ENCODE measurements at regions not wholly inside any gene's neighbourhood (a gene's known extent, or its start where the extent isn't known, plus 50 kb on each side); places are given as distances from the start of the nearest gene placed in this dataset.

DNA sequence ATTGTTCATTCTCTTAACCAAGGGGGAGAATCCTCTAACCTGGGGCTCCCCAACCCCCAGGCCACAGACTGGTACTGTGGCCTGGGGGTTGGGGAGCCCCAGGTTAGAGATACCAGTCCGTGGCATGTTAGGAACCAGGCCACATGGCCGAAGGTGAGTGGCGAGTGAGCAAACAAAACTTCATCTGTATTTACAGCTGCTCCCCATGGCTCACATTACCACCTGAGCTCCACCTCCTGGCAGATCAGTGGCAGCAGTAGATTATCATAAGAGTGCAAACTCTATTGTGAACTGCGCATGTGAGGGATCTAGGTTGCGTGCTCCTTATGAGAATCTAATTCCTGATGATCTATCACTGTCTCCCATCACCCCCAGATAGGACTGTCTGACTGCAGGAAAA is 957.2 kb upstream of the PRKX start:
- no peak overlapping the region for H3K9ac ChIP-seq (ENCODE audit: low read length)
- DNase-seq, result peak; percentile 54
- no peak overlapping the region for H3K4me3 ChIP-seq (ENCODE audit: low read length)
- intact Hi-C loops (cut with micrococcal nuclease), result loop anchor here (1.0 to 10.0 kb wide), 2 partner anchors 123 to 174 kb away; no protein-coding TSS in a partner anchor
- H3K79me2 ChIP-seq (ENCODE audit: low read length), result no peaks in the 10 kb centered on the region
- no peaks in the 10 kb centered on the region for H3K9me2 ChIP-seq (replicated peaks; ENCODE audit: low read length)
- CTCF ChIA-PET, result no interaction called here
- POLR2A ChIA-PET (ENCODE audit: unreplicated experiment), result no interaction called here
- BruUV-seq (replicated peaks), result no TSS peak
- H3K27me3 ChIP-seq (ENCODE audit: low read length), result no peaks in the 10 kb centered on the region
- H3F3A ChIP-seq (ENCODE audit: low read length, unreplicated experiment), result no peaks in the 10 kb centered on the region
- H3K9me3 ChIP-seq (ENCODE audit: low read length), result no peaks in the 10 kb centered on the region
- no peaks in the 10 kb centered on the region for H3K36me3 ChIP-seq (ENCODE audit: low read depth, low read length)
- no peak overlapping the region for H3K27ac ChIP-seq (ENCODE audit: low read length)
- ATAC-seq, result peak; percentile 61
- TF ChIP-seq, protein P1, sequence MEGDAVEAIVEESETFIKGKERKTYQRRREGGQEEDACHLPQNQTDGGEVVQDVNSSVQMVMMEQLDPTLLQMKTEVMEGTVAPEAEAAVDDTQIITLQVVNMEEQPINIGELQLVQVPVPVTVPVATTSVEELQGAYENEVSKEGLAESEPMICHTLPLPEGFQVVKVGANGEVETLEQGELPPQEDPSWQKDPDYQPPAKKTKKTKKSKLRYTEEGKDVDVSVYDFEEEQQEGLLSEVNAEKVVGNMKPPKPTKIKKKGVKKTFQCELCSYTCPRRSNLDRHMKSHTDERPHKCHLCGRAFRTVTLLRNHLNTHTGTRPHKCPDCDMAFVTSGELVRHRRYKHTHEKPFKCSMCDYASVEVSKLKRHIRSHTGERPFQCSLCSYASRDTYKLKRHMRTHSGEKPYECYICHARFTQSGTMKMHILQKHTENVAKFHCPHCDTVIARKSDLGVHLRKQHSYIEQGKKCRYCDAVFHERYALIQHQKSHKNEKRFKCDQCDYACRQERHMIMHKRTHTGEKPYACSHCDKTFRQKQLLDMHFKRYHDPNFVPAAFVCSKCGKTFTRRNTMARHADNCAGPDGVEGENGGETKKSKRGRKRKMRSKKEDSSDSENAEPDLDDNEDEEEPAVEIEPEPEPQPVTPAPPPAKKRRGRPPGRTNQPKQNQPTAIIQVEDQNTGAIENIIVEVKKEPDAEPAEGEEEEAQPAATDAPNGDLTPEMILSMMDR (conservative IDR thresholded peaks at IDR 0.05; ENCODE audit: low read depth, low read length), result peak; percentile 40
- TF ChIP-seq EZH2phosphoT487 (IDR thresholded peaks at IDR 0.05; ENCODE audit: borderline replicate concordance, low read length), result no peak
- TF ChIP-seq EZH2 (IDR thresholded peaks at IDR 0.05; ENCODE audit: low read length, unreplicated experiment), result no peak
- no peak overlapping the region for H2AFZ ChIP-seq (ENCODE audit: low read length)
- peak overlapping the region; percentile 6; the same call in 1 of the 2 replicates for H3K4me2 ChIP-seq (ENCODE audit: low read length)
- peaks cover 51% of the 10 kb centered on the region for H3K4me1 ChIP-seq (ENCODE audit: insufficient read depth, low read length)
- no peaks in the 10 kb centered on the region for H4K20me1 ChIP-seq (ENCODE audit: low read length)

DNA sequence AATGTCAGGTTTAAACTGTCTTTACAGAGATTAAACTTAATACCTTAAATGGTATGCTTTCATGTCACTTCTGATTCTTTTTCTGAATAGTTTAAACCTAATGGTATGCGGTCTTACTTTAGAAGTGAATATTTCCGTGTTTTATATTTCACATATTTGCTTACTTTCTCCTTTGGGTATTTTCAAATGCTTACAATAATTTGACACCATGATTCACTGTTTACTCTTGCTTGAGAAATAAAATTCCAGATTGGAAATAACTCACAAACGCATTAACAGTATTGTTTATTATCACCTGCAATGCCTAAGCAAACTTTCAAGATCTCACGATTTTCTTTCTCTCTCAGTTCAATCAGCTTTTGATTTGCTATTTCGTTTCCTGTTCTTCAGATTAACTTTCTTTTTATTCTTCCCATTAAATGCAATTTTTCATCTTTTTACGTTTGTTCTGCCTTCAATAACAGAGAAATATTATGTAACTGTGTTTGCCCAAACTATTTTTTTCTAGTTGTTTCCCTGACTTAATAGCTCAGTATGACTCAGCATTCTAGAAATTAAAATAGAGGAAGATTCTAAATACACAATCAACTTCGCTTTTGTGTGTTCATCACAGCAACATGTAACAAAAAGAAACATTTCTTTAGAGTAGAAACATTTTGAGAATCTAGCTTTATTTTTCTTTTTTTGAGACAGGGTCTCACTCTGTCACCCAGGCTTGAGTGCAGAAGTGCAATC is 955.5 kb upstream of the PRKX start:
- Histone ChIP-seq H3K27ac (ENCODE audit: low read length) (peak overlapping the region; percentile 78), H2AFZ (ENCODE audit: low read length) (no peak overlapping the region; the same call in 1 of the 2 replicates), H3K4me1 (ENCODE audit: insufficient read depth, low read length) (peaks cover 36% of the 10 kb centered on the region), H3K9me3 (ENCODE audit: low read length) (no peaks in the 10 kb centered on the region), H3K4me2 (ENCODE audit: low read length) (peak overlapping the region; percentile 74), H3F3A (ENCODE audit: low read length, unreplicated experiment) (no peaks in the 10 kb centered on the region), H3K4me3 (ENCODE audit: low read length) (peak overlapping the region; percentile 54), H3K9me2 (replicated peaks; ENCODE audit: low read length) (no peaks in the 10 kb centered on the region), H3K9ac (ENCODE audit: low read length) (peak overlapping the region; percentile 18; the same call in 1 of the 2 replicates), H3K27me3 (ENCODE audit: low read length) (no peaks in the 10 kb centered on the region), H3K36me3 (ENCODE audit: low read depth, low read length) (no peaks in the 10 kb centered on the region), H3K79me2 (ENCODE audit: low read length) (no peaks in the 10 kb centered on the region), H4K20me1 (ENCODE audit: low read length) (no peaks in the 10 kb centered on the region)
- POLR2A ChIA-PET (ENCODE audit: unreplicated experiment), result no interaction called here
- intact Hi-C loops (cut with micrococcal nuclease), result loop anchor here (5.0 kb wide), 1 partner anchor 443 kb away; no protein-coding TSS in a partner anchor
- CTCF ChIA-PET, result no interaction called here
- TF ChIP-seq EZH2phosphoT487 (IDR thresholded peaks at IDR 0.05; ENCODE audit: borderline replicate concordance, low read length), result no peak
- TF ChIP-seq, protein P1 (conservative IDR thresholded peaks at IDR 0.05; ENCODE audit: low read depth, low read length), result no peak
- TF ChIP-seq EZH2 (IDR thresholded peaks at IDR 0.05; ENCODE audit: low read length, unreplicated experiment), result no peak
- peak; percentile 64 for DNase-seq
- BruUV-seq (replicated peaks), result no TSS peak
- ATAC-seq, result peak; percentile 65

DNA sequence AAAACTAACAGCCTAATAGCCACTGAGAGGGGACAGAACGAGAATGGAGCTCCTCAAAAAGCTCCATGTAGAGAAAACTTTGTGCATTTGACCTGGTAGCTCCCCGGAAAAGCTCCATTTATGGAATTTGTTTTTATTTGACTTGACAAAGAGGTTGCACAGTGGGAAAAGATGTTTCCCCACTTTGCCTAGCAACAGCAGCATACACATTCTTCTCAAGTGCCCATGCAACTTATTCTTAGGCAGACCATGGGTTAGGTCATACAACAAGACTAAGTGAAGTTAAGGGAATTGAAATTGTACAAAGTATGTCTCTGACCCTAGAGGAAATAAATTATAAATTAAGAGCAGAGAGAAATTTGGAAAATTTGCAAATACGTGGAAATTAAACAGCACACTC is 949.6 kb upstream of the PRKX start:
- ChIA-PET POLR2A (ENCODE audit: unreplicated experiment) (no interaction called here), CTCF (no interaction called here)
- intact Hi-C loops (cut with micrococcal nuclease), result loop anchor here (5.0 kb wide), 1 partner anchor 91 kb away; no protein-coding TSS in a partner anchor
- BruUV-seq (replicated peaks), result no TSS peak
- no peak overlapping the region for H2AFZ ChIP-seq (ENCODE audit: low read length)
- no peak overlapping the region for H3K4me2 ChIP-seq (ENCODE audit: low read length)
- H3K27ac ChIP-seq (ENCODE audit: low read length), result no peak overlapping the region
- no peaks in the 10 kb centered on the region for H3K27me3 ChIP-seq (ENCODE audit: low read length)
- peaks cover 11% of the 10 kb centered on the region for H3K4me1 ChIP-seq (ENCODE audit: insufficient read depth, low read length)
- H3K4me3 ChIP-seq (ENCODE audit: low read length), result no peak overlapping the region
- H4K20me1 ChIP-seq (ENCODE audit: low read length), result no peaks in the 10 kb centered on the region
- ATAC-seq (no peak), DNase-seq (no peak)
- no peak for TF ChIP-seq EZH2phosphoT487 (IDR thresholded peaks at IDR 0.05; ENCODE audit: borderline replicate concordance, low read length)
- no peak for TF ChIP-seq EZH2 (IDR thresholded peaks at IDR 0.05; ENCODE audit: low read length, unreplicated experiment)
- TF ChIP-seq, protein P1 (conservative IDR thresholded peaks at IDR 0.05; ENCODE audit: low read depth, low read length), result no peak
- H3K9me3 ChIP-seq (ENCODE audit: low read length), result no peaks in the 10 kb centered on the region
- H3F3A ChIP-seq (ENCODE audit: low read length, unreplicated experiment), result peaks cover 3% of the 10 kb centered on the region
- no peaks in the 10 kb centered on the region for H3K36me3 ChIP-seq (ENCODE audit: low read depth, low read length)
- H3K9ac ChIP-seq (ENCODE audit: low read length), result no peak overlapping the region
- no peaks in the 10 kb centered on the region for H3K79me2 ChIP-seq (ENCODE audit: low read length)
- no peaks in the 10 kb centered on the region for H3K9me2 ChIP-seq (replicated peaks; ENCODE audit: low read length)
